MM.1S (cell line): ENCODE measurements at regions not wholly inside any gene's neighbourhood (a gene's known extent, or its start where the extent isn't known, plus 50 kb on each side); places are given as distances from the start of the nearest gene placed in this dataset.

Source experiments
- CTCF ChIP-seq: fragments of 300-600 bp; sonication (generic); IDR thresholded peaks from 2 replicates; pipeline ENCODE4 v1.5.1; 2016; ENCODE audit warnings: antibody characterized with exemption, low read length, mixed read lengths
- EZH2 ChIP-seq: fragments of 300-600 bp; sonication (generic); optimal IDR thresholded peaks from 2 replicates; pipeline ENCODE3; 2017; ENCODE audit warnings: low read depth, mild to moderate bottlenecking, antibody characterized with exemption, low read length, mixed read lengths

- TF ChIP-seq CTCF (no peak), EZH2 (no peak)
These were observed 131.1 kb upstream of the HTR2A start for GRCh38 chr13:47027780-47028437.
